Osteocyte (in vitro differentiated cells): ENCODE measurements at regions not wholly inside any gene's neighbourhood (a gene's known extent, or its start where the extent isn't known, plus 50 kb on each side); places are given as distances from the start of the nearest gene placed in this dataset.

Experiments used
- DNase-seq: peaks from one replicate; pipeline ENCODE4 v3.0.0; 2021; ENCODE audit warnings: mixed read lengths; ENCODE audit not compliant: unreplicated experiment; ENCODE audit errors: extremely low spot score
- H3K27ac Mint-ChIP-seq: one replicate; pipeline ENCODE4 v1.8.0; 2021; ENCODE audit warnings: mild to moderate bottlenecking, mixed read lengths; ENCODE audit not compliant: unreplicated experiment
- H3K27me3 Mint-ChIP-seq: one replicate; pipeline ENCODE4 v1.8.0; 2021; ENCODE audit warnings: mixed read lengths; ENCODE audit not compliant: unreplicated experiment
- H3K36me3 Mint-ChIP-seq: one replicate; pipeline ENCODE4 v1.8.0; 2021; ENCODE audit warnings: mixed read lengths; ENCODE audit not compliant: unreplicated experiment
- H3K4me1 Mint-ChIP-seq: one replicate; pipeline ENCODE4 v1.8.0; 2021; ENCODE audit warnings: mixed read lengths; ENCODE audit not compliant: unreplicated experiment
- H3K4me3 Mint-ChIP-seq: one replicate; pipeline ENCODE4 v1.8.0; 2021; ENCODE audit warnings: mild to moderate bottlenecking, moderate library complexity, mixed read lengths; ENCODE audit not compliant: unreplicated experiment
- H3K9me3 Mint-ChIP-seq: one replicate; pipeline ENCODE4 v1.8.0; 2021; ENCODE audit warnings: mixed read lengths; ENCODE audit not compliant: unreplicated experiment
- TF ChIP-seq, protein P1 (sequence below): fragments of 200-600 bp; sonication (generic); IDR thresholded peaks from 2 replicates; pipeline ENCODE4 v1.5.0; 2021; ENCODE audit warnings: antibody characterized with exemption, mild to moderate bottlenecking, moderate library complexity

DNA sequence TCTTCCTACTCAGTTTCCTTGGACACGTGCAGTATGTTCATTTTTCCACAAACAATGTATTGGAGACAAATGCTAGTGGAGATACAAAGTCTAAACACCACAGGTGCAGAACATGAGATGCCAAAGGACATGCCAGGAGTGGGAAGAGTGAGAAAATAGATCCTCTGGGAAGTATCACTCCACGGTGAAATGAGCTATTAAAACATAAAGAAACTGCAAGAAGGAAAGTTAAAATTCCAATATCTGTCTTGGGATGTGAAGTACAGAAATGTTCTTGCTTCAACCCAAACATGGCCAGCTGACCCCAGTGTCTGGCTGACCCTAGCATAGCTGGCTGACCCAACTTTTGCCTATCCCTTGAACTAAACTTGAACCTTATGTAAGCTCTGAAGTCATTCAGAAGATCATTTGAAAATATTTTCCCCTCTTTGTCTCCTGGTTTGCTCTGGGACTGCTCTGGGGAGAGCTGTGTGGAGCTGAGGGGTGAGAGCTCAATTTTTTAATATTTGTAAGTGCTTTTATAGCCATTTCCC is 59.5 kb downstream of the FZD1 start:
- Mint-ChIP-seq H3K36me3 (no peaks in the 10 kb centered on the region), H3K9me3 (no peaks in the 10 kb centered on the region), H3K27me3 (peaks cover 4% of the 10 kb centered on the region), H3K4me1 (no peaks in the 10 kb centered on the region), H3K4me3 (no peak overlapping the region), H3K27ac (no peak overlapping the region)
- TF ChIP-seq, protein P1, sequence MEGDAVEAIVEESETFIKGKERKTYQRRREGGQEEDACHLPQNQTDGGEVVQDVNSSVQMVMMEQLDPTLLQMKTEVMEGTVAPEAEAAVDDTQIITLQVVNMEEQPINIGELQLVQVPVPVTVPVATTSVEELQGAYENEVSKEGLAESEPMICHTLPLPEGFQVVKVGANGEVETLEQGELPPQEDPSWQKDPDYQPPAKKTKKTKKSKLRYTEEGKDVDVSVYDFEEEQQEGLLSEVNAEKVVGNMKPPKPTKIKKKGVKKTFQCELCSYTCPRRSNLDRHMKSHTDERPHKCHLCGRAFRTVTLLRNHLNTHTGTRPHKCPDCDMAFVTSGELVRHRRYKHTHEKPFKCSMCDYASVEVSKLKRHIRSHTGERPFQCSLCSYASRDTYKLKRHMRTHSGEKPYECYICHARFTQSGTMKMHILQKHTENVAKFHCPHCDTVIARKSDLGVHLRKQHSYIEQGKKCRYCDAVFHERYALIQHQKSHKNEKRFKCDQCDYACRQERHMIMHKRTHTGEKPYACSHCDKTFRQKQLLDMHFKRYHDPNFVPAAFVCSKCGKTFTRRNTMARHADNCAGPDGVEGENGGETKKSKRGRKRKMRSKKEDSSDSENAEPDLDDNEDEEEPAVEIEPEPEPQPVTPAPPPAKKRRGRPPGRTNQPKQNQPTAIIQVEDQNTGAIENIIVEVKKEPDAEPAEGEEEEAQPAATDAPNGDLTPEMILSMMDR, result no peak
- no peak for DNase-seq

DNA sequence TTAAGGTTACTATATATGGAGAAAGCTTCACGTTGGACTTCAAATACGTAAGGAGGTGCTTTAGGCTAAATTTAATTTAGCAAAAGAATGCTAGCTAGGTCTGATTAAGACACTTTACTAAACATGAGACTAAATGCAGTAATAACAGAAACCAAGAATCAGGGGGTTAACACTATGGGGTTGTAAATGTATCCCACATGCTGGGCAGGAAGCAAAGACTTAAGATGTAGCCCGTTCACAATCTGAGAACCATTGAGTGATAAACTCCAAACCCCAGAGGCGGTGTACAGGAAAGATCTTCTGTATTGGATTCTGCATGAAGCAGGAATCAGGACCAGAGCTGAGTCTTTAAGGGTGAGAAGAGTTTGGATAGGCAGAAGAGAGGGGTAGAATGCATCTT is 60.4 kb downstream of the FZD1 start:
- peaks cover 4% of the 10 kb centered on the region for H3K27me3 Mint-ChIP-seq

DNA sequence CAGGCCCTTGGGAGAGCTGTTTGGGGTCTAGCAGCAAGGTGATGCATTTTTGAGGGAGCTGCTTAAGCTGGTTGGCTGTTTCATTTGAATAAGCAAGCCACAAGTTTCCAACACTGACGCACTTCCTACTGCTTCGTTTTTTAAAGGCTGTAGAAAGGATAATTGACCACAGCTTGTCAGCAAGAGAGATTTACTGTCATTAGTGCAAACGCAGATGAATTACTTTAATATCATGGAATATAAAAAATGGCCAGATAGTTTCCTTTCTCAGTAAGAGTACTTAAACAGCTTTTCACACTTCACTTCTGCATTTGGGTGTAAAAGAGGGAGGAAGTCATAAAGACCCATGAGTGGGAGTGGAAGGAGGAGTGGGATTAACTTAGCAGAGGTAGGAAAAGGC is 61.5 kb downstream of the FZD1 start:
- no peak overlapping the region for H3K27ac Mint-ChIP-seq
- no peaks in the 10 kb centered on the region for H3K36me3 Mint-ChIP-seq
- TF ChIP-seq, protein P1, result no peak
- peaks cover 4% of the 10 kb centered on the region for H3K27me3 Mint-ChIP-seq
- DNase-seq, result no peak
- H3K4me3 Mint-ChIP-seq, result no peak overlapping the region
- no peaks in the 10 kb centered on the region for H3K4me1 Mint-ChIP-seq
- no peaks in the 10 kb centered on the region for H3K9me3 Mint-ChIP-seq

More for the DNA sequence above, 60.4 kb downstream of the FZD1 start:
- Mint-ChIP-seq H3K27ac (no peak overlapping the region), H3K4me1 (no peaks in the 10 kb centered on the region), H3K9me3 (no peaks in the 10 kb centered on the region), H3K36me3 (no peaks in the 10 kb centered on the region), H3K4me3 (no peak overlapping the region)
- TF ChIP-seq, protein P1, result no peak
- no peak for DNase-seq

DNA sequence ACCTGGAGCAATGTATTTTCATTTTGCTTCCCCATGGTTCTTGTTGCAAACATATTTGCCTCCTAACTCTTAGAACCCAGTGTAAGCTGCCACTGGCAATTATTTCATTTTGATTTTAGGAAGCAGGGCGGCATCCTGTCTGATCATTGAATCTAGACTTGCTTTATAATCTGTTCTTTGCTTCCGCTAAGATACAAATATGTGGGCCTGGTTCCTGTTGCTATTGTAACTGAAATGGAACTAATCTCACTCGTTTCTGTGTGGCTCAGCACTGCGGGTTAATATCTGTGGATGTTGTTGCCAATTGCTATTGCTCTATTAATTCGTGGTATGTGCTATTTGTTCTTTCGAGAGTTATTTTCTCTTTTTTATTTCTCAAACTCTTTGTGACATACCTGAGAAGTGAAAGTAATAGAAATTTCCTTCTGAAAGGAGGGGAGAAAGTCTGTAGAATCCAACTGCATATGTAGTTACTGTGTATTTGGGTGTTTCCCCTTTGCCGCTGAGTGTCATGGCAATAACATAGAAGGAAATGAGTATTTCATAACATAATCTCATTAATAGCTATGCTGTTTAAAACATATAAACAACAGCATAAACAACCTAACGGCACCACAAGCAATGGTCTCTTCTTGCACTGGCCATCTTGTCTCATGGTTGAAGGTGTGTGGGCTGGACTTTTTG is 62.4 kb downstream of the FZD1 start:
- Mint-ChIP-seq H3K4me3 (no peak overlapping the region), H3K27me3 (peaks cover 6% of the 10 kb centered on the region), H3K36me3 (no peaks in the 10 kb centered on the region), H3K9me3 (no peaks in the 10 kb centered on the region), H3K27ac (no peak overlapping the region), H3K4me1 (no peaks in the 10 kb centered on the region)
- TF ChIP-seq, protein P1, result no peak
- no peak for DNase-seq

DNA sequence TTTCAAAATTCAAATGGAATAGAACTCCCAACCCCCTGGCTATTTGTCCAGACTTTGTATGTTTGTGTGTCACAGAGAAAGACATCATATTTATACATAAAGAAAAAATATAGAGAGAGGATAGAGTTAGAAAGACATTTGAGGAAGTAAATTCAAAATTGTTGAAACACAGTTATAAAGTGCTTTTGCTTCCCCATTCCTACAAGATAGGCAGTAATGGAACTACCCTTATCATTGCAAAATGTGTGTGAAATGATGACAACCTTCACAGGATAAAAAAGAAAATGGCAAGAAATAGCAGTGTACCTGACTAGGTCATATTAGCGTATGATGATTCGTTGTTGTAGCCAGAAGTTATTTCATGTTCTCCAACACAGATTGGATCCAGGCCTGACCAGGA is 63.1 kb downstream of the FZD1 start:
- H3K27me3 Mint-ChIP-seq, result peaks cover 6% of the 10 kb centered on the region

More for the DNA sequence above, 63.1 kb downstream of the FZD1 start:
- no peaks in the 10 kb centered on the region for H3K9me3 Mint-ChIP-seq
- H3K4me3 Mint-ChIP-seq, result no peak overlapping the region
- TF ChIP-seq, protein P1, result no peak
- no peak overlapping the region for H3K27ac Mint-ChIP-seq
- no peaks in the 10 kb centered on the region for H3K4me1 Mint-ChIP-seq
- no peaks in the 10 kb centered on the region for H3K36me3 Mint-ChIP-seq
- DNase-seq, result no peak
